Progenitor cell of endocrine pancreas (in vitro differentiated cells): ENCODE measurements at regions not wholly inside any gene's neighbourhood (a gene's known extent, or its start where the extent isn't known, plus 50 kb on each side); places are given as distances from the start of the nearest gene placed in this dataset.

Source experiments
- DNase-seq: peaks from one replicate; pipeline ENCODE4 v3.0.0; 2021; ENCODE audit warnings: low spot score; ENCODE audit not compliant: unreplicated experiment
- H3K27ac Mint-ChIP-seq: 2 replicates; pipeline ENCODE4 v1.8.0; 2021; ENCODE audit warnings: mild to moderate bottlenecking, moderate library complexity, mixed read lengths
- H3K27me3 Mint-ChIP-seq: 2 replicates; pipeline ENCODE4 v1.8.0; 2021; ENCODE audit warnings: mixed read lengths
- H3K36me3 Mint-ChIP-seq: 2 replicates; pipeline ENCODE4 v1.8.0; 2022; ENCODE audit warnings: mixed read lengths; ENCODE audit not compliant: insufficient read depth
- H3K4me1 Mint-ChIP-seq: 2 replicates; pipeline ENCODE4 v1.8.0; 2021; ENCODE audit warnings: low read depth, mixed read lengths
- H3K4me3 Mint-ChIP-seq: 2 replicates; pipeline ENCODE4 v1.8.0; 2021; ENCODE audit warnings: low read depth, mild to moderate bottlenecking, moderate library complexity, mixed read lengths
- H3K9me3 Mint-ChIP-seq: 2 replicates; pipeline ENCODE4 v1.8.0; 2021; ENCODE audit warnings: low read depth, mixed read lengths
- TF ChIP-seq, protein P1 (sequence below): fragments of 200-600 bp; sonication (generic); IDR thresholded peaks from one replicate; pipeline ENCODE4 v1.5.0; 2021; ENCODE audit warnings: antibody characterized with exemption, mild to moderate bottlenecking; ENCODE audit not compliant: unreplicated experiment

DNA sequence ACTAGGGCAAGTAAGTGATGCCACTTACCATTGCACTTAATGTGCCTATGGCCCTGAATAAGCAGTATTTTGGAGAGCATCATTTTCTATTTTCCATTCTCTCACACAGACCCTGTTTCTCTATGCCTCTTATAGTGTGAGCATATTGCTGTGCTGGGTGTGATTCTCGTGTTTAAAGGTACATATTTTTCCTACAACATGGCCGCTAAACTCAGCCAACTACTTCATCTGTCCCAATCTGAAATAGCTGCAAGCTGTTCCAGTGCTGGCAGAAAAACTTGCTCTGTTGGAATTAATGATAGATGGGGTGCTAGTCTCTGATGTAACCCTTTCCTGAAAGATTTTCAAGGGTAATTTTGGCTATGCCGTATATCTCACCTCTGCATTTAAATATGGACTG is 97.5 kb downstream of the ZNF326 start:
- TF ChIP-seq, protein P1, sequence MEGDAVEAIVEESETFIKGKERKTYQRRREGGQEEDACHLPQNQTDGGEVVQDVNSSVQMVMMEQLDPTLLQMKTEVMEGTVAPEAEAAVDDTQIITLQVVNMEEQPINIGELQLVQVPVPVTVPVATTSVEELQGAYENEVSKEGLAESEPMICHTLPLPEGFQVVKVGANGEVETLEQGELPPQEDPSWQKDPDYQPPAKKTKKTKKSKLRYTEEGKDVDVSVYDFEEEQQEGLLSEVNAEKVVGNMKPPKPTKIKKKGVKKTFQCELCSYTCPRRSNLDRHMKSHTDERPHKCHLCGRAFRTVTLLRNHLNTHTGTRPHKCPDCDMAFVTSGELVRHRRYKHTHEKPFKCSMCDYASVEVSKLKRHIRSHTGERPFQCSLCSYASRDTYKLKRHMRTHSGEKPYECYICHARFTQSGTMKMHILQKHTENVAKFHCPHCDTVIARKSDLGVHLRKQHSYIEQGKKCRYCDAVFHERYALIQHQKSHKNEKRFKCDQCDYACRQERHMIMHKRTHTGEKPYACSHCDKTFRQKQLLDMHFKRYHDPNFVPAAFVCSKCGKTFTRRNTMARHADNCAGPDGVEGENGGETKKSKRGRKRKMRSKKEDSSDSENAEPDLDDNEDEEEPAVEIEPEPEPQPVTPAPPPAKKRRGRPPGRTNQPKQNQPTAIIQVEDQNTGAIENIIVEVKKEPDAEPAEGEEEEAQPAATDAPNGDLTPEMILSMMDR: no peak
- Mint-ChIP-seq H3K4me3 (no peak overlapping the region), H3K36me3 (no peaks in the 10 kb centered on the region), H3K9me3 (no peaks in the 10 kb centered on the region), H3K27me3 (no peaks in the 10 kb centered on the region), H3K4me1 (no peaks in the 10 kb centered on the region), H3K27ac (no peak overlapping the region)
- no peak for DNase-seq
